GM12872 (cell line): ENCODE measurements at regions not wholly inside any gene's neighbourhood (a gene's known extent, or its start where the extent isn't known, plus 50 kb on each side); places are given as distances from the start of the nearest gene placed in this dataset.
A peak's percentile ranks its signal among the peaks of the same experiment; 100 is the strongest.

Source experiments
- CTCF ChIP-seq: IDR thresholded peaks from 3 replicates; pipeline ENCODE4 v1.5.1; 2011; ENCODE audit warnings: low read depth, mild to moderate bottlenecking, low read length, moderate library complexity; ENCODE audit not compliant: insufficient read depth

GRCh38 chr9:115879451-115879850 is 274.1 kb upstream of the PAPPA start:
- no peak for TF ChIP-seq CTCF

GRCh38 chr9:115880221-115880885 is 273.2 kb upstream of the PAPPA start:
- TF ChIP-seq CTCF = no peak

- no peak for TF ChIP-seq CTCF
These were observed 270.7 kb upstream of the PAPPA start for GRCh38 chr9:115882911-115883310.

GRCh38 chr9:115883467-115884329 is 269.9 kb upstream of the PAPPA start:
- peak; percentile 44; the same call in 2 of the 3 replicates for TF ChIP-seq CTCF

GRCh38 chr9:115884846-115885245 is 268.7 kb upstream of the PAPPA start:
- TF ChIP-seq CTCF = no peak

GRCh38 chr9:115888131-115888530 is 265.5 kb upstream of the PAPPA start:
- TF ChIP-seq CTCF = no peak

- no peak for TF ChIP-seq CTCF
These were observed 261.7 kb upstream of the PAPPA start for GRCh38 chr9:115891929-115892328.
